Epithelial cell of proximal tubule (primary cell): ENCODE measurements at regions not wholly inside any gene's neighbourhood (a gene's known extent, or its start where the extent isn't known, plus 50 kb on each side); places are given as distances from the start of the nearest gene placed in this dataset.

Experiments used
- DNase-seq: peaks from one replicate; pipeline ENCODE4 v3.0.0-alpha.2; 2011; ENCODE audit warnings: low read depth
- H3K4me3 ChIP-seq: 2 replicates; pipeline ENCODE4 v1.5.1; 2011; ENCODE audit warnings: low read depth, mild to moderate bottlenecking, low read length
- CTCF ChIP-seq: conservative IDR thresholded peaks from 2 replicates; pipeline ENCODE4 v1.5.1; 2012; ENCODE audit warnings: low read depth, mild to moderate bottlenecking, low read length

- no peak for DNase-seq
- no peak for TF ChIP-seq CTCF
- H3K4me3 ChIP-seq: no peak overlapping the region
Observed at GRCh38 chr12:110995016-110995415, 74.6 kb upstream of the MYL2 start.

- TF ChIP-seq CTCF: no peak
- H3K4me3 ChIP-seq: no peak overlapping the region
Observed at GRCh38 chr12:110993434-110993833, 73.1 kb upstream of the MYL2 start.

GRCh38 chr12:110992909-110993308, 72.5 kb upstream of the MYL2 start:
- H3K4me3 ChIP-seq: no peak overlapping the region
- no peak for DNase-seq
- no peak for TF ChIP-seq CTCF

More at GRCh38 chr12:110993434-110993833, 73.1 kb upstream of the MYL2 start:
- no peak for DNase-seq

GRCh38 chr12:110983811-110984210, 63.4 kb upstream of the MYL2 start:
- no peak for TF ChIP-seq CTCF
- no peak overlapping the region for H3K4me3 ChIP-seq
- DNase-seq: no peak

GRCh38 chr12:110972866-110973265, 52.5 kb upstream of the MYL2 start:
- TF ChIP-seq CTCF: no peak
- H3K4me3 ChIP-seq: no peak overlapping the region
- DNase-seq: no peak

- no peak for DNase-seq
- TF ChIP-seq CTCF: no peak
- no peak overlapping the region for H3K4me3 ChIP-seq
Observed at GRCh38 chr12:110971936-110972335, 51.6 kb upstream of the MYL2 start.

GRCh38 chr12:110971189-110971920, 51.0 kb upstream of the MYL2 start:
- DNase-seq: no peak
- no peak for TF ChIP-seq CTCF
- no peak overlapping the region for H3K4me3 ChIP-seq
